Hepatocyte (in vitro differentiated cells): ENCODE measurements at regions not wholly inside any gene's neighbourhood (a gene's known extent, or its start where the extent isn't known, plus 50 kb on each side); places are given as distances from the start of the nearest gene placed in this dataset.

Experiments
- EZH2 ChIP-seq: fragments of 200-600 bp; sonication (generic); IDR thresholded peaks from 2 replicates; pipeline ENCODE4 v1.6.1; 2016; ENCODE audit warnings: antibody characterized with exemption, mild to moderate bottlenecking, borderline replicate concordance
- TF ChIP-seq, protein P1 (sequence below): fragments of 200-600 bp; sonication (generic); IDR thresholded peaks from 2 replicates; pipeline ENCODE4 v1.5.1; 2016; ENCODE audit warnings: antibody characterized with exemption, mild to moderate bottlenecking; ENCODE audit not compliant: poor library complexity

- TF ChIP-seq, protein P1, sequence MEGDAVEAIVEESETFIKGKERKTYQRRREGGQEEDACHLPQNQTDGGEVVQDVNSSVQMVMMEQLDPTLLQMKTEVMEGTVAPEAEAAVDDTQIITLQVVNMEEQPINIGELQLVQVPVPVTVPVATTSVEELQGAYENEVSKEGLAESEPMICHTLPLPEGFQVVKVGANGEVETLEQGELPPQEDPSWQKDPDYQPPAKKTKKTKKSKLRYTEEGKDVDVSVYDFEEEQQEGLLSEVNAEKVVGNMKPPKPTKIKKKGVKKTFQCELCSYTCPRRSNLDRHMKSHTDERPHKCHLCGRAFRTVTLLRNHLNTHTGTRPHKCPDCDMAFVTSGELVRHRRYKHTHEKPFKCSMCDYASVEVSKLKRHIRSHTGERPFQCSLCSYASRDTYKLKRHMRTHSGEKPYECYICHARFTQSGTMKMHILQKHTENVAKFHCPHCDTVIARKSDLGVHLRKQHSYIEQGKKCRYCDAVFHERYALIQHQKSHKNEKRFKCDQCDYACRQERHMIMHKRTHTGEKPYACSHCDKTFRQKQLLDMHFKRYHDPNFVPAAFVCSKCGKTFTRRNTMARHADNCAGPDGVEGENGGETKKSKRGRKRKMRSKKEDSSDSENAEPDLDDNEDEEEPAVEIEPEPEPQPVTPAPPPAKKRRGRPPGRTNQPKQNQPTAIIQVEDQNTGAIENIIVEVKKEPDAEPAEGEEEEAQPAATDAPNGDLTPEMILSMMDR, result no peak
- TF ChIP-seq EZH2, result no peak
Observed at GRCh38 chrX:1093121-1093520, 119.3 kb downstream of the CRLF2 start.
